IPS DF 6.9 (cell line): ENCODE measurements at regions not wholly inside any gene's neighbourhood (a gene's known extent, or its start where the extent isn't known, plus 50 kb on each side); places are given as distances from the start of the nearest gene placed in this dataset.

ENCODE experiments used
- DNase-seq: peaks from one replicate; pipeline ENCODE4 v3.0.0-alpha.2; 2013; ENCODE audit warnings: low read depth, low spot score
- H3K27ac ChIP-seq: one replicate; pipeline ENCODE4 v1.5.1; 2013; ENCODE audit warnings: low read length, control low read depth
- H3K27me3 ChIP-seq: 2 replicates; pipeline ENCODE4 v1.6.1; 2013; ENCODE audit warnings: mild to moderate bottlenecking, low read length; ENCODE audit not compliant: control insufficient read depth, insufficient read depth
- H3K36me3 ChIP-seq: 2 replicates; pipeline ENCODE4 v1.6.1; 2013; ENCODE audit warnings: low read length; ENCODE audit not compliant: control insufficient read depth, insufficient read depth
- H3K4me1 ChIP-seq: 2 replicates; pipeline ENCODE4 v1.6.1; 2013; ENCODE audit warnings: low read length; ENCODE audit not compliant: control insufficient read depth, insufficient read depth
- H3K4me3 ChIP-seq: 2 replicates; pipeline ENCODE4 v1.5.1; 2013; ENCODE audit warnings: mild to moderate bottlenecking, low read length
- H3K9me3 ChIP-seq: 2 replicates; pipeline ENCODE4 v1.6.1; 2013; ENCODE audit warnings: low read length, inconsistent platforms; ENCODE audit not compliant: control insufficient read depth, insufficient read depth
- WGBS: extraction: QIAGEN DNeasy Blood & Tissue Kit; methylation state at CpG from one replicate; pipeline ENCODE4 v1.1.7; 2013; ENCODE audit warnings: mixed read lengths, missing lambda C conversion rate; ENCODE audit not compliant: insufficient read length, insufficient coverage; 5-methylcytosine and 5-hydroxymethylcytosine counted together

DNA sequence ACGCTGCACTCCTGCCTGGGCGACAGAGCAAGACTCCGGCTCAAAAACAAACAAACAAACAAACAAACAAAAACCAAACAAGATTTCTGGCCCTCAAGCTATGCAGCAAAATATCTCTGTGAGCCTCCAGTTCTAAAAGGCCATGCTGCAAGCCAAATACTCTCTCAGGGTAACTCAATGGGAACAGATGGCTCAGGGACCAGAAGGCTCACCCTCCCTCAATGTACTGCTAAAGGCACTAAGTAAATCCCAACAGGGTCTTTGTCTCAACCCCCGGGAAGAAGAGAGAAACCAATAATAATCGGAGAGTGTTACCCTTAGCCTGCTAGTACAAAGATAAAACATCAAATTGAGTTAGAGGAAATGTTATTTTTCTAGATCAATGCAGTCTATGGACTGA, 119.7 kb upstream of the ZC3H12C start:
- WGBS, result no CpG with 5 or more reads among the region's 5 CpGs
- no peaks in the 10 kb centered on the region for H3K27me3 ChIP-seq
- no peak for DNase-seq
- 0 out of 2 replicates have a peak, but pooled peaks cover 2% of the 10 kb centered on the region for H3K4me1 ChIP-seq
- no peak overlapping the region for H3K27ac ChIP-seq
- H3K9me3 ChIP-seq, result no peaks in the 10 kb centered on the region
- H3K36me3 ChIP-seq, result no peaks in the 10 kb centered on the region
- no peak overlapping the region for H3K4me3 ChIP-seq

DNA sequence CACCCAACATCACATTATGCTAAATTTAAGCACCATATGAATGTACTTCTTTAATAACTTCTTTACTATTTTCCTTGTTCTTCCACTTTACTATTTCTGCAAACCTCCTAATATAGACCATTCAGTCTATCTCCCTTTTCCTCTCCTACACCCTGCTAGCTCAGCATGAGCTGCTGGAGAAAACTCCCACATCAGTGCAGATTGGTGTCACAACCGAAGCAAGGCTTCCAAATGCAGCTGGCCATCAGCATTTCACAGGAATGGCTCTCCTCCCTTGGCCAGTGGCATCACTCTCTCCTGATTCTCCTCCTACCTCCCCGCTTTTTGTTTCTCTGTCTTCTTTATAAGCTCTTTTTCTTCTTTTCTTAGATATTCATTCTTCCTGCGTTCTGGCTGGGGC, 118.7 kb upstream of the ZC3H12C start:
- no peak for DNase-seq
- Histone ChIP-seq H3K4me3 (no peak overlapping the region), H3K36me3 (no peaks in the 10 kb centered on the region), H3K27ac (no peak overlapping the region), H3K27me3 (no peaks in the 10 kb centered on the region), H3K4me1 (0 out of 2 replicates have a peak, but pooled peaks cover 2% of the 10 kb centered on the region), H3K9me3 (no peaks in the 10 kb centered on the region)
- WGBS, result no CpG with 5 or more reads among the region's 3 CpGs

- no peak overlapping the region for H3K4me3 ChIP-seq
- no peak overlapping the region for H3K27ac ChIP-seq
- DNase-seq, result no peak
- no peaks in the 10 kb centered on the region for H3K27me3 ChIP-seq
- H3K4me1 ChIP-seq, result no peaks in the 10 kb centered on the region
- no CpG with 5 or more reads among the region's 2 CpGs for WGBS
- H3K36me3 ChIP-seq, result no peaks in the 10 kb centered on the region
- H3K9me3 ChIP-seq, result no peaks in the 10 kb centered on the region
Observed at GRCh38 chr11:109978895-109979294, 114.3 kb upstream of the ZC3H12C start.

DNA sequence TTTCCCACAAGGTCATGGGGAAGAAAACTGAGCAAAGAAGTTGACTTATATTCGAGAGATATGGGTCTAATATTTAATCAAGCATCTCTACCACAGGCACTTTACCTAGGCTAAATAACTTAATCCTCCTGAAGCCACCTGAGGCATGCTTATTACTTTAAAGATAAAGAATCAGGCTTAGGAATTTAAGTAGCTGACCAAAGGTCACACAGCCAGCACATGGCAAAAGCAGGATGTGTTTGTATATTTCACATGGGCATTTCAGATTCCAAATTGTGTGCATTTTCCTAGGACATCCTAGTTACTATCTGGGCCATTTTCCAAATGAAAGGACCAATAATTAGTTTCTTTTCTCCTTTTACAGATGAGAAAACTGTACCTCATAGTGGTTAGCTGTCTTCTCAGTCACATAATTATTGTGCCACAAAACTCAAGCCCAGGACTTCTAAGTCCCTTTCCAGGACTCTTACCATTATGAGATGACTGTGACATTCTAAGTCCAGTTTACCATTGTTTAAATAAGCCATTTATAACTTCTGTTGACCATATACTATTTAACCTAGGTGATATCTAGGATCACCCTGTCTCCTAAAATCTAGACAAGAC, 112.1 kb upstream of the ZC3H12C start:
- H3K36me3 ChIP-seq, result no peaks in the 10 kb centered on the region
- H3K4me3 ChIP-seq, result no peak overlapping the region
- no peaks in the 10 kb centered on the region for H3K9me3 ChIP-seq
- DNase-seq, result no peak
- no peaks in the 10 kb centered on the region for H3K4me1 ChIP-seq
- no CpG with 5 or more reads among the region's 1 CpG for WGBS
- H3K27ac ChIP-seq, result no peak overlapping the region
- H3K27me3 ChIP-seq, result no peaks in the 10 kb centered on the region

DNA sequence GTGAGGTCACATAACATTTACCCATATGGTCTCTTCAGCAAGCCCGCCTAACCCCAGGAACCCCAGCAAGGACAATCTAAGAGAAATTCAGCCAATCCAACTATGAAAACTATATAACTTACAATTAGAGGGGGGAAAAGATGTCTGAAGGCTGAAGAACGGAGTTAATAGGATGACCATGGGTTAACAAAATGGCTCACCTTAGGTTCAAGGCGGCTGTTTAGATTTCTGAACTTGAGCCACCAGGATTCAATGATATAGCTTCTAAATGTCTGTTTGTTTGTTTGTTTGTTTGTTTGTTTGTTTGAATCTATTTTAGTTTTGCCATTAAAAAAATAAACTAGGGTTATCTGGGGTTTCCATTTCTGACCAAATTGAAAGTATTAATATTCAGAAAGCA, 109.8 kb upstream of the ZC3H12C start:
- Histone ChIP-seq H3K36me3 (no peaks in the 10 kb centered on the region), H3K4me1 (no peaks in the 10 kb centered on the region), H3K9me3 (no peaks in the 10 kb centered on the region), H3K27ac (no peak overlapping the region), H3K27me3 (no peaks in the 10 kb centered on the region), H3K4me3 (no peak overlapping the region)
- WGBS, result no CpG with 5 or more reads among the region's 3 CpGs
- no peak for DNase-seq

DNA sequence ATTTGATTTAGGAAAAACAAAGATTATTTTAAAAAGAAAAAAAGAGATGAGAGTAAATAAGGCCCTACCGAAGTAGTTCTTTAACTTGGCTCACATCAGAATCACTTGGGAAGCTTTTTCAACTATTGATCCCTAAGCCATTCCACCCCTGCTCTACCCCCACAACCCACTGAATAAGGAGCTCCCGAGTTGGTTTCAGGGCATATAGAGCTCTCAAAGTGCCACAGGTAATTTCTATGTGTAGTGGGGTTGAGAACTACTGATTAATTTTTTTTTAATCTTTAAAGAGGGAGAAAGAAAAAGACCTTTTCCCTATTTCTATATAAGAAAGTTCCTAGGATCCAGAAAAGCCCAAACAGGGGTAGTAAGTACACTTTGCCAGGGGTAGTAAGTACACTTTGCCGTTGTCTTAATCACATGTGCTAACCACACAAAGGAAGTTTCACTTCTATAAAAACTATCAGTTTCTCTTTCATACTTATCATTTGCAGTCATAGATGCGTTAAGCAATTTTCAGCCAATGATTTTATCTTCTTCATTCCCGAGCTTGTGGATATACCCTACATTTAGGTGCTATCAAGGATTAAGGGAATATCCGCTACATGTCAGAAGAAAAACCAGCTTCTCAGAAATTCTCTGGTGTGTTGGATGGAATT, 108.4 kb upstream of the ZC3H12C start:
- H3K27ac ChIP-seq, result no peak overlapping the region
- DNase-seq, result no peak

DNA sequence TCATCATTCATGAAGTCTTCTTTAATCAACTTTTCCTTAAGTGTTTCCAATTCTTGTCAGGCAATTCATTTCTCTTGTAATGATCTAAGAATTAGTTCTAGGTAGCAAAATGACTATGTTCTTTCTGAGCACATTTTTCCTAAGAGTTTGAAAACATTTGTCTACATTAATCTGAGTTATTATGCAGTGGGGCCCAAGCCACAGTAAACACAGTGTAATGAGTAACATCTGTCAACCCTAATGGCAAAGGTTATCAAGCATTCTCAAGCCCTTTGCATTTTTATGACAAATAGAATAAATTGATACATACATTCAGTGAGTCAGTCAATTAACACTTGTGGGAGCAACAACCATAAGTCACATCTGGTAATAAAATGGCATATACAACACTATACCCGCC, 106.7 kb upstream of the ZC3H12C start:
- H3K36me3 ChIP-seq, result no peaks in the 10 kb centered on the region
- WGBS, result no CpG with 5 or more reads among the region's 1 CpG
- no peak overlapping the region for H3K27ac ChIP-seq
- no peaks in the 10 kb centered on the region for H3K4me1 ChIP-seq
- no peak overlapping the region for H3K4me3 ChIP-seq
- no peak for DNase-seq
- no peaks in the 10 kb centered on the region for H3K9me3 ChIP-seq
- no peaks in the 10 kb centered on the region for H3K27me3 ChIP-seq

More for the DNA sequence above, 108.4 kb upstream of the ZC3H12C start:
- no peak overlapping the region for H3K4me3 ChIP-seq
- no peaks in the 10 kb centered on the region for H3K36me3 ChIP-seq
- H3K4me1 ChIP-seq, result no peaks in the 10 kb centered on the region
- H3K9me3 ChIP-seq, result no peaks in the 10 kb centered on the region
- no CpG with 5 or more reads among the region's 6 CpGs for WGBS
- H3K27me3 ChIP-seq, result no peaks in the 10 kb centered on the region

- no peaks in the 10 kb centered on the region for H3K9me3 ChIP-seq
- no peak overlapping the region for H3K4me3 ChIP-seq
- no peaks in the 10 kb centered on the region for H3K27me3 ChIP-seq
- H3K27ac ChIP-seq, result no peak overlapping the region
- H3K36me3 ChIP-seq, result no peaks in the 10 kb centered on the region
- DNase-seq, result no peak
- WGBS, result no CpG with 5 or more reads among the region's 1 CpG
- H3K4me1 ChIP-seq, result no peaks in the 10 kb centered on the region
Observed at GRCh38 chr11:109991835-109992234, 101.4 kb upstream of the ZC3H12C start.

DNA sequence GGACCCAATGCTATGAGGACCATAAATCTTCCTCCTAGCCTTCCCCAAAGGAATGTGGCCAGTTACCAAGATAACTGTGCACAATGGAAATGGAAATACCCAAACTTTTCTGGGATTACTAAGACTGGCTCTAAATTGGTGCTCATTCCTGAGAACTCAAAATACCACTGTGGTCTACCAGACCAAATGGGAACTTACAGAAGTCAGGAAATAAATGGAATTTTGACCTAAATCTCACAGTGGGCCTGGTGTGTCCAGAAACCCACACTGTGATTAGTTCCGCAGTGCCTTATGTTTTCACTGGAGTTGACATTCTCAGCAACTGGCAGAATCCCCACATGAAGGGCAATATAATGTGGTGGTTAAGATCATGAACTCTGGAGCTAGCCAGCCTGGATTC, 99.4 kb upstream of the ZC3H12C start:
- H3K4me1 ChIP-seq, result peaks cover 1% of the 10 kb centered on the region; the same call in 1 of the 2 replicates
- no peaks in the 10 kb centered on the region for H3K27me3 ChIP-seq
- no peaks in the 10 kb centered on the region for H3K36me3 ChIP-seq
- H3K27ac ChIP-seq, result no peak overlapping the region
- WGBS, result no CpG with 5 or more reads among the region's 1 CpG
- H3K4me3 ChIP-seq, result no peak overlapping the region
- no peaks in the 10 kb centered on the region for H3K9me3 ChIP-seq
- DNase-seq, result no peak

DNA sequence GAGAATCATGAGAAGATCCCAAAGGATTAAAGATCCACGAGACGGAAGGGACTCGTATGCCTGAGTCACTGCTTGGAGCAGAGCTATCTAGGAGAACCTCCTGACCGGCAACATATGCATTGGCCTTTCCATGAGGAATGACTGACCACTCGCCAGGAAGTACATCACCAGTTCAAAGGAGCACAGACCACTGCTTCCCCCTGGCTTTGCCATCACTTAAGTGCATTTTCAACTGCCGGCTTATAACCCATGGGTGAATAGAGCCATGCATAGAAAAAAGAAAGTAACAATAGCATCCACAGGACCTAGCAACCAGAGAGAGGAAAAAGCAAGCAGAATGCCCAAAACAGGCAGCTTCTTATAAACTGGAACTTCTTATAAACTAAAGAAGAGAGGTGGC, 98.3 kb upstream of the ZC3H12C start:
- Histone ChIP-seq H3K27ac (no peak overlapping the region), H3K36me3 (no peaks in the 10 kb centered on the region), H3K27me3 (no peaks in the 10 kb centered on the region), H3K4me3 (no peak overlapping the region), H3K9me3 (no peaks in the 10 kb centered on the region), H3K4me1 (peaks cover 1% of the 10 kb centered on the region; the same call in 1 of the 2 replicates)
- no CpG with 5 or more reads among the region's 6 CpGs for WGBS
- DNase-seq, result no peak

- no peaks in the 10 kb centered on the region for H3K27me3 ChIP-seq
- H3K9me3 ChIP-seq, result no peaks in the 10 kb centered on the region
- DNase-seq, result no peak
- H3K4me1 ChIP-seq, result peaks cover 1% of the 10 kb centered on the region; the same call in 1 of the 2 replicates
- H3K27ac ChIP-seq, result no peak overlapping the region
- H3K4me3 ChIP-seq, result no peak overlapping the region
- H3K36me3 ChIP-seq, result no peaks in the 10 kb centered on the region
Observed at GRCh38 chr11:109996060-109996459, 97.1 kb upstream of the ZC3H12C start.
